Muscle layer of duodenum (tissue), 2 donors: ENCODE measurements at regions not wholly inside any gene's neighbourhood (a gene's known extent, or its start where the extent isn't known, plus 50 kb on each side); places are given as distances from the start of the nearest gene placed in this dataset.

Source experiments
- H3K27ac ChIP-seq: one replicate; pipeline ENCODE4 v1.7.0; 2013; ENCODE audit warnings: mild to moderate bottlenecking, low read length
- H3K27me3 ChIP-seq: one replicate; pipeline ENCODE4 v1.7.0; 2013; ENCODE audit warnings: low read depth, mild to moderate bottlenecking, control low read depth, low read length
- H3K36me3 ChIP-seq, 2 donors: one replicate each; pipeline ENCODE4 v1.7.0; 2013; ENCODE audit warnings: low read length in 2 of 2, control low read depth in 1 of 2, mild to moderate bottlenecking in 1 of 2; ENCODE audit not compliant: insufficient read depth in 2 of 2, control insufficient read depth in 1 of 2
- H3K4me1 ChIP-seq, 2 donors: one replicate each; pipeline ENCODE4 v1.7.0; 2013; ENCODE audit warnings: low read length in 2 of 2, mild to moderate bottlenecking in 2 of 2, control low read depth in 1 of 2, moderate library complexity in 1 of 2; ENCODE audit not compliant: insufficient read depth in 2 of 2, control insufficient read depth in 1 of 2
- H3K4me3 ChIP-seq, 2 donors: one replicate each; pipeline ENCODE4 v1.7.0; 2013; ENCODE audit warnings: low read length in 2 of 2, low read depth in 1 of 2, mild to moderate bottlenecking in 1 of 2
- H3K9me3 ChIP-seq, 2 donors: one replicate each; pipeline ENCODE4 v1.7.0; 2013; ENCODE audit warnings: low read length in 2 of 2, control low read depth in 1 of 2, mild to moderate bottlenecking in 1 of 2; ENCODE audit not compliant: control insufficient read depth in 1 of 2
- donor health status: healthy.

DNA sequence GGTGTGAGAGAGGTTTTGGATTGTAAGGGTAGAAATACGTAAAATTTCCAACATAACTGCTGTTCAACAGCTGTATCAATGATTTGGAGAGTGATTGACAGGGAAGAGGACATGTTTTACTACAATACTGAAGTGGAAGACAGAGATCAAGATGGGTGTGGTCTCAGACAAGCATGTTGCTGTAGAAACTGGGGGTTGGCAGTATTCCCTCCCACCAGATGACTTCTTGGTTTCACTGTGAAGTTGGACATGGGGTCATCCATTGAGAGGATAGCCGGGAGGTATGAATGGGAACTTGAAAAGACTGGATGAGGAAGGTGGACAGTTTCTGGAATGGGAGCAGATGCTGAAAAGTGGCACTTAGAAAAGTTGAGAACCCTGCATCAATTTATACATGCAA lies 95.3 kb upstream of the HDAC9 start:
- H3K9me3 ChIP-seq, result no peaks in the 10 kb centered on the region
- H3K36me3 ChIP-seq, result no peaks in the 10 kb centered on the region
- H3K27ac ChIP-seq, result no peak overlapping the region
- H3K4me3 ChIP-seq, result no peak overlapping the region
- H3K4me1 ChIP-seq, result peaks cover 0 to 4% of the 10 kb centered on the region in 2 donors
- H3K27me3 ChIP-seq, result no peaks in the 10 kb centered on the region

DNA sequence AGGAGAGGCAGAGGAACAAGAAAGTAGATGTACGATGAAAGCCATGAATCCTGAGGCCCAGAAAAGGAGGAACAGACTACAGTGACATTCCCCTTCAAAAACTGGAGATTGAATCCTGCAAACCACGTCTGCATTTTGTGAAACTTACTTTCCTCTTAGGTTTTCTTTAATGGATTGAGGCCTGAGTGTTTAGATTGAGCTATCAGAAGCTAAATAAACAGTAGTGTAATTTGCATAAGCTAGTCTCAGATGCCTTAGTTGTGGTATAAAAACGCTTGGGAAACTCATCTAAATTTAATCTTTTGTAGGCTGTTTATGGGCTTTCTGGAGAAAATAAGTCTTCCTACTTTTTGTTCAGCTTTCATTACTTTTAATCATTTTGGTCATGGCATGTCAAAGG lies 94.8 kb upstream of the HDAC9 start:
- Histone ChIP-seq H3K36me3 (no peaks in the 10 kb centered on the region), H3K4me1 (peaks cover 0 to 4% of the 10 kb centered on the region in 2 donors), H3K27ac (no peak overlapping the region), H3K9me3 (no peaks in the 10 kb centered on the region), H3K4me3 (no peak overlapping the region), H3K27me3 (no peaks in the 10 kb centered on the region)

DNA sequence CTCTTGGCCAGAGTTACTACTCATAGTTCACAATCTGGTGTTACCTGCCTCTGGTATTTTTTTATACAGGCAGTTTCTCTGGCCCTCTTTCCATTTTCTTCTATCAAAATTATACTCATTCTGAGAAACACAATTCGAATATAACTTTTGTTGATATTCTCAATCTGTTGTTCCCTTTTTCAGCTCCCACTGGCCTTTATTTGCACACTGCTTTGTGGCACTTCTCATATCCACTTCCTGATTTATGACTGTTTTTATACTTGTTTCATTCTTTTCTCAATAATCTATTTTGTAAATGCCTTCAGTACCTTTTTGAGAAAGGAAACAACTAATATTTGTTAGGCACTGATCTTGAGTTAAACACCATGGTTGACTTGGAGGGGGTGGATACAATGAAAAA lies 93.8 kb upstream of the HDAC9 start:
- H3K4me3 ChIP-seq, result no peak overlapping the region
- H3K27me3 ChIP-seq, result no peaks in the 10 kb centered on the region
- no peaks in the 10 kb centered on the region for H3K9me3 ChIP-seq
- H3K36me3 ChIP-seq, result no peaks in the 10 kb centered on the region
- peaks cover 0 to 4% of the 10 kb centered on the region in 2 donors for H3K4me1 ChIP-seq
- H3K27ac ChIP-seq, result no peak overlapping the region

DNA sequence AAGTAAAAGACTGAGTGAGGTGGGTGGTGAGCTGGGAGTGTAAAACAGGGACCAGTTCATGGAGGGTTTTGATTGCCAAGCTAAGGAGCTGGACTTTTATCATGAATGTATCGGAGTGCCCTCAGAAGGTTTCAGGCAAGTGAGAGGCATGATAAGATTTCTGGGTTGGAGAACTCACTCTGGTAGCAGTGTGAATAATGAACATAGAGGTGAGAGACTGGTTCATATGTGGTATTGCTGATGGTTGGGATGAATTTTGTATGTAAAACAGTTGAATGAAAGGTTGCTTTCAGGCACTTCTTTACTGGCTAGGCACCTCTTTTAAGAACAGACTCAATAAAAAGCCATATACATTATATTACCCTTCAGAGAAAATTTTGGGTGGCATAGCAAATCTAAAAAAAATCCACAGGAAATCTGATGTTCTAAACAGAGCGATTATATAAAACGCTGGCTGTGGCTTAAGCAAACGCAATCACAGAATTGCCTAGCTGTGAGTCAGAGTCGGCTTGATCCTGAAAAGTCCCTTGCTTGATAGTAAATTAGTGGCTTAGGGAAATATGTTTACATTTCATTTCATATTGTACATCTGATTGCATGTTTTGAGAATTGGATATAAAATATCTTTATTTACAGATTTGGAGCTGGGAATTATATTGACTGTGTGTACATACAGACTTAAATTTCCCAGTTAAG lies 92.9 kb upstream of the HDAC9 start:
- H3K27me3 ChIP-seq, result no peaks in the 10 kb centered on the region
- no peak overlapping the region for H3K27ac ChIP-seq
- H3K36me3 ChIP-seq, result no peaks in the 10 kb centered on the region
- peaks cover 0 to 4% of the 10 kb centered on the region in 2 donors for H3K4me1 ChIP-seq
- no peak overlapping the region for H3K4me3 ChIP-seq
- H3K9me3 ChIP-seq, result no peaks in the 10 kb centered on the region

DNA sequence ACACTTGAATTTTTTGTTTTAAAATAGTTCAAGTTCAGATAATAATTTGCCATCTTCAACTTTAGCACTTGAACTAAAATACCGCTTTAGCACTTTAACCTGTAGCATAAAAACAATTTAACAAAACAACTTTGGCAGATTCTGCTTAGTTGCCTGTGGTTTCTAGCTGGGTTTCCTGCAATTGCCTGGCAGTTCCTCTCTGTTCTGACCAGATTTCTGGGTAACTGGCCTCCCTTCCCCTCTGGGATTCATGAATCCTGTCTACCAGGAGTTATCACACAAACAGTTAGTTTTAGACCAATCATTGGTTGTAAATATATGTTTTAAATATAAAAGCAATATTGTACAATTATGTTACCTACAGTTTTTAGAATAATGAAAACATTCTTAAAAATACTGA lies 89.8 kb upstream of the HDAC9 start:
- H3K27ac ChIP-seq, result no peak overlapping the region
- no peaks in the 10 kb centered on the region for H3K9me3 ChIP-seq
- no peaks in the 10 kb centered on the region for H3K36me3 ChIP-seq
- H3K4me3 ChIP-seq, result no peak overlapping the region
- H3K4me1 ChIP-seq, result no peaks in the 10 kb centered on the region
- no peaks in the 10 kb centered on the region for H3K27me3 ChIP-seq

DNA sequence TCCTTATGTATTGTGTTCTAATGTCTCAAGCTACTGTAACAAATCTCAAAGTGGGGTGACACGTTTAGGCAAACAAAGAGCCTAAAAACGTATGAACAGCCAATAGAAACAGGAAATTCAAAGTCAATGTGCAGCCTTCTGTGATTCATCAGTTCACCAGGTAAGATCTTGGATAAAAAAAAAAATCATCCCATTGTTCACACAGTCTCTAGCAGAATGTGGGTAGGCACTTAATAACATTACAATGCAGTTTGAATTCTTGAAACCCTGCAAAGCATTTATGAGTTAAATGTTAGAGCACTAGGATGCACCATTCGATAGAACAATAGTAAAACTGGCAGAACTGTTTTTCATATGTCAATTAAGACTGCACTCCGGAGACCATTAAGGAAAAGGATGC lies 88.2 kb upstream of the HDAC9 start:
- no peaks in the 10 kb centered on the region for H3K9me3 ChIP-seq
- H3K27ac ChIP-seq, result no peak overlapping the region
- no peaks in the 10 kb centered on the region for H3K36me3 ChIP-seq
- H3K4me1 ChIP-seq, result no peaks in the 10 kb centered on the region
- no peaks in the 10 kb centered on the region for H3K27me3 ChIP-seq
- H3K4me3 ChIP-seq, result no peak overlapping the region

DNA sequence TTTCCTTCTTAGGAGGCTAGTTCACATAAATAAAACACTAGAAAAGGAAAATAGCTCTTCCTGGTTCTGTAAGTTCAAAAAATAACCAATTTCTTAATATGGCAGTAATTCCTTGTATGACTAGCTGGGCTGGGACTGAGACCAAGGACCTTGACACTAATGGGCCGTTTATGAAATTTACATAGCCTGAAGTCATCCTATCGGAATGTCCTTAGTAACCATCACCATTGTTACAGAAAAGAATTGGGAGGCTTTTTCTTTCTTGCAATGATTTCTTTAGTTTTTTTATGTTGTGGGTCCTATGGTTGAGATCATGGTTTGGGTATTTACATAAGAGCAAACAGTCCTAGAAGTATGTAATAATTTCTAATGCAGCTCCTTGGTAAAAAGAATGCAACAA lies 87.1 kb upstream of the HDAC9 start:
- H3K27ac ChIP-seq, result no peak overlapping the region
- H3K4me3 ChIP-seq, result no peak overlapping the region
- H3K9me3 ChIP-seq, result no peaks in the 10 kb centered on the region
- no peaks in the 10 kb centered on the region for H3K4me1 ChIP-seq
- H3K36me3 ChIP-seq, result no peaks in the 10 kb centered on the region
- H3K27me3 ChIP-seq, result no peaks in the 10 kb centered on the region

DNA sequence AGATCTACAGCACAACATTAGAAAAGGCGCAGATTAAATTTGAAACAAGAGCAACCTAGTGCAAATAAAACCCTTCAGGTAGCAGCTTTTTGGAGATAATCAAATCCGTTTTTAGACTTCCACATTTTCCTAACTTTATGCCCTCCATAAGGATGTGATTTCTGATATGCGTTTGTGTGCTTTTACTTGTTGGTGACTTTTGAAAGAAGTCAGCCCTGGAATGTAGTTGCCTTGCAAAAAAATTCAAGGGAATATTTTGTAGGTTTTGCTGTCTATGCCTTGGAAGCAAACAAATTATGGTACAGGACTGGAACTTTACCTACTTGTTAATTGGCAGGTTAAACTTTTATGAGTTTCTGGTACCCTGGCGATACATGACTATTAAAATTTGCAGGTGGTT lies 86.7 kb upstream of the HDAC9 start:
- H3K27me3 ChIP-seq, result no peaks in the 10 kb centered on the region
- H3K27ac ChIP-seq, result no peak overlapping the region
- H3K4me1 ChIP-seq, result no peaks in the 10 kb centered on the region
- no peaks in the 10 kb centered on the region for H3K36me3 ChIP-seq
- no peaks in the 10 kb centered on the region for H3K9me3 ChIP-seq
- no peak overlapping the region for H3K4me3 ChIP-seq

DNA sequence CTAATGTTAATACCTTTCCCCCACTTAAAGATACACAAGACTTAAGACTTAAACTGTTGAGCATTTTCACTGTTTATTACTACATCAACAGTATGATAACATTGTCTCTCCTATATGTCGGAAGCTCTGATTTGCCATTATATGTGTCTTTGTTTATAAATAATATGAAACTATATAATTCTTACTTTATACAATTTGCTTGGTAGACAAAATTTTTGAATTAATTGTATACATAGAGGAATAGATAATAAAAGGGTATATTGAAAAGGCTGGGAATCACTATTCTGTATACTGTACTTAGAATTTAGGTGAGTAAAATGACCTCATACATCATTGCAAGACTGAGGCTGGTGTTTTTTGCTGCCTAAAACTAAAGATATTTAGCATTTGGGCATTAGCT lies 82.1 kb upstream of the HDAC9 start:
- Histone ChIP-seq H3K36me3 (no peaks in the 10 kb centered on the region), H3K9me3 (no peaks in the 10 kb centered on the region), H3K4me1 (no peaks in the 10 kb centered on the region), H3K4me3 (no peak overlapping the region), H3K27ac (no peak overlapping the region), H3K27me3 (no peaks in the 10 kb centered on the region)

DNA sequence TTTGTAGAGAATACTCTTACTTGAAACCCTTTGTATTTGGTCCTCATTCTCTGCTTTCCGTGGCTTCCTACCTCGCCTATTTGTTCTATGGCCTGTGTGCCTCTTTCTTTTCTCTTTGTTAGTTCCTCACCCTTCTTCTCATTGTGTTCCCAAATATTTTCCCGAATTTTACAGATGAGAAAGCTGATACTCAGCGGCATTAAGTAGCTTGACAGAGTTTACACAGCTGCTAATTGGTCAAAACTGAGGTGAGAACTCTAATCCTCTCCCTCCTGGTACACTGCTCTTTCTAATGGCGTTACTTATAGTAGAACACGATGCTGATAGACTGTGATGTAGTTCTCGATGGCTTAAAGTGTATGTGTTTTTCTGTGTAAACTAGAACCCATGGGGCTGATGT lies 80.7 kb upstream of the HDAC9 start:
- Histone ChIP-seq H3K4me3 (no peak overlapping the region), H3K9me3 (no peaks in the 10 kb centered on the region), H3K4me1 (no peaks in the 10 kb centered on the region), H3K27me3 (no peaks in the 10 kb centered on the region), H3K36me3 (no peaks in the 10 kb centered on the region), H3K27ac (no peak overlapping the region)

DNA sequence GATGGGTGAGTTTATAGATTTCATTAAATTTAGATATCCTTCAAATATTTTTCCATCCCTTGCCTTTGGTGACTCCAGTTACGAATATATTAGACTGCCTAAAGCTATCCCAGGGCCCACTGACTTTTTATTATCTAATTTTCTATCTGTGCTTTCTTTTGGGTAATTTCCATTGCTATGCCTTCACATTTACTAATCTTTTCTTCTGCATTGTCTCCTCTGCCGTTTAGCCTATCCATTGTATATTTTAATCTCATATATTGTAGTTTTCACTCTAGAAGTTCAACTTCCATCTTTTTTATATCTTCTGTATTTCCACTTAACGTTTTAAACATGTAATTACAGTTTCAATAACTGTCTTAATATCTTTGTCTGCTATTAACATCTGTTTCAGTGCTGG lies 78.6 kb upstream of the HDAC9 start:
- Histone ChIP-seq H3K9me3 (no peaks in the 10 kb centered on the region), H3K27ac (no peak overlapping the region), H3K36me3 (no peaks in the 10 kb centered on the region), H3K4me1 (peaks cover 0 to 5% of the 10 kb centered on the region in 2 donors), H3K4me3 (no peak overlapping the region), H3K27me3 (no peaks in the 10 kb centered on the region)

DNA sequence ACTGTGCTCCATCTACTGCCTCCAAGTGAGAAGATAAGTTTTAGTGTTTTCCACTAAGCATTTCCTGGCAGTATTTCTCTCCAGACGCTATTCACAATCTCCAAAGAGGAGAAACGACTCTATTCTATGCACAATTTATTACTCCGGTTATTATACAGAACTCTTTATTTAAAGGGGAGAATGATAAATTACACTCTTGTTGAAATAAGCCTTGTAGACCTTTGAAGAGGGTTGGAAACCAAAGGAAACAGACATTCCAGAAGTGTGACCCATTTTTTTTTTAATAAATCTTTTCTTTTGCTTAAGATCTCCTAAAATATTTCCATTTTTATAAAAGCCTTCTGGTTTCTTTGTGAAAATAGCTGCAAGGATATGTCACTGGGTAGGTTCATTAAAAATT lies 76.1 kb upstream of the HDAC9 start:
- Histone ChIP-seq H3K4me1 (peaks cover 0 to 5% of the 10 kb centered on the region in 2 donors), H3K9me3 (no peaks in the 10 kb centered on the region), H3K36me3 (no peaks in the 10 kb centered on the region), H3K27ac (no peak overlapping the region), H3K4me3 (no peak overlapping the region), H3K27me3 (no peaks in the 10 kb centered on the region)
